ENCODE measurements at regions not wholly inside any gene's neighbourhood (a gene's known extent, or its start where the extent isn't known, plus 50 kb on each side); places are given as distances from the start of the nearest gene placed in this dataset.
A peak's percentile ranks its signal among the peaks of the same experiment; 100 is the strongest.

DNA sequence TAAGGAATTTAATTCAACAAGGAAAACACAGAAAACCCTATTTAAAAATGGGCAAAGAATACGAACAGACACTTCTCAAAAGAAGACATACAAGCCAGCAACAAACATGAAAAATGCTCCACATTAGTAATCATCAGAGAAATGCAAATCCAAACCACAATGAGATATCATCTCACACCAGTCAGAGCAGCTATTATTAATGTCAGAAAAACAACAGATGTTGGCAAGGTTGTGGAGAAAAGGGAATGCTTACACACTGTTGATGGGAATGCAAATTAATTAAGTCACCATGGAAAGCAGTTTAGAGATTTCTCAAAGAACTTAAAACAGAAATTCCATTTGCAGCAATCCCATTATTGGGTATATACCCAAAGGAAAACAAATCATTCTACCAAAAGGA is 55.2 kb downstream of the GCC1 start:
- no peak overlapping the region for H3K9ac ChIP-seq
- no peak overlapping the region for H2AFZ ChIP-seq (ENCODE audit: low read depth)
- H3K9me3 ChIP-seq, result 0 out of 2 replicates have a peak, but pooled peaks cover 4% of the 10 kb centered on the region
- CTCF ChIA-PET, result no interaction called here
- POLR2A ChIA-PET, result no interaction called here
- H3F3A ChIP-seq (replicated peaks; ENCODE audit: insufficient read depth), result no peaks in the 10 kb centered on the region
- DNase-seq, result no peak
- H3K4me2 ChIP-seq, result no peak overlapping the region
- H3K36me3 ChIP-seq (replicated peaks in 1 of 2; ENCODE audit: control insufficient read depth in 1 of 2, insufficient read depth in 2 of 2, low read length in 1 of 2), result no peaks in the 10 kb centered on the region
- H4K20me1 ChIP-seq (ENCODE audit: insufficient read depth), result no peaks in the 10 kb centered on the region
- no peak overlapping the region for H3K4me3 ChIP-seq (ENCODE audit: low read depth in 2 of 2, low read length in 1 of 2)
- WGBS (ENCODE audit: low lambda C conversion rate), result 9% methylated on average over 1 of the region's 1 CpG
- no peak overlapping the region for H3K27ac ChIP-seq (ENCODE audit: low read depth in 2 of 2, low read length in 1 of 2)
- peaks cover 6% of the 10 kb centered on the region; the same call in 1 of the 2 replicates for H3K27me3 ChIP-seq (ENCODE audit: insufficient read depth)
- H3K79me2 ChIP-seq (ENCODE audit: insufficient read depth), result no peaks in the 10 kb centered on the region
- H3K9me2 ChIP-seq, result no peaks in the 10 kb centered on the region
- H3K4me1 ChIP-seq (ENCODE audit: control insufficient read depth in 1 of 2, insufficient read depth in 2 of 2, low read depth in 1 of 2, low read length in 1 of 2), result no peaks in the 10 kb centered on the region
- TF ChIP-seq, protein P1, sequence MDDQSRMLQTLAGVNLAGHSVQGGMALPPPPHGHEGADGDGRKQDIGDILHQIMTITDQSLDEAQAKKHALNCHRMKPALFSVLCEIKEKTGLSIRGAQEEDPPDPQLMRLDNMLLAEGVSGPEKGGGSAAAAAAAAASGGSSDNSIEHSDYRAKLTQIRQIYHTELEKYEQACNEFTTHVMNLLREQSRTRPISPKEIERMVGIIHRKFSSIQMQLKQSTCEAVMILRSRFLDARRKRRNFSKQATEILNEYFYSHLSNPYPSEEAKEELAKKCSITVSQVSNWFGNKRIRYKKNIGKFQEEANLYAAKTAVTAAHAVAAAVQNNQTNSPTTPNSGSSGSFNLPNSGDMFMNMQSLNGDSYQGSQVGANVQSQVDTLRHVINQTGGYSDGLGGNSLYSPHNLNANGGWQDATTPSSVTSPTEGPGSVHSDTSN (IDR thresholded peaks at IDR 0.05), result peak; percentile 67; the same call in 1 of the 2 replicates
- TF ChIP-seq, protein P2, sequence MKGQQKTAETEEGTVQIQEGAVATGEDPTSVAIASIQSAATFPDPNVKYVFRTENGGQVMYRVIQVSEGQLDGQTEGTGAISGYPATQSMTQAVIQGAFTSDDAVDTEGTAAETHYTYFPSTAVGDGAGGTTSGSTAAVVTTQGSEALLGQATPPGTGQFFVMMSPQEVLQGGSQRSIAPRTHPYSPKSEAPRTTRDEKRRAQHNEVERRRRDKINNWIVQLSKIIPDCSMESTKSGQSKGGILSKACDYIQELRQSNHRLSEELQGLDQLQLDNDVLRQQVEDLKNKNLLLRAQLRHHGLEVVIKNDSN (IDR thresholded peaks at IDR 0.05; ENCODE audit: borderline replicate concordance, low read depth), result no peak
- TF ChIP-seq EP300 (IDR thresholded peaks at IDR 0.05; ENCODE audit: borderline replicate concordance in 1 of 2, low read depth in 1 of 2, low read length in 1 of 2), result 0 out of 4 replicates have a peak, but pooled peaks of 1 of the 2 experiments have one; percentile 28
- TF ChIP-seq TCF12 (IDR thresholded peaks at IDR 0.05), result peak; percentile 67
- peak; percentile 31; the same call in 1 of the 2 replicates for TF ChIP-seq NFIC (IDR thresholded peaks at IDR 0.05; ENCODE audit: borderline replicate concordance)

DNA sequence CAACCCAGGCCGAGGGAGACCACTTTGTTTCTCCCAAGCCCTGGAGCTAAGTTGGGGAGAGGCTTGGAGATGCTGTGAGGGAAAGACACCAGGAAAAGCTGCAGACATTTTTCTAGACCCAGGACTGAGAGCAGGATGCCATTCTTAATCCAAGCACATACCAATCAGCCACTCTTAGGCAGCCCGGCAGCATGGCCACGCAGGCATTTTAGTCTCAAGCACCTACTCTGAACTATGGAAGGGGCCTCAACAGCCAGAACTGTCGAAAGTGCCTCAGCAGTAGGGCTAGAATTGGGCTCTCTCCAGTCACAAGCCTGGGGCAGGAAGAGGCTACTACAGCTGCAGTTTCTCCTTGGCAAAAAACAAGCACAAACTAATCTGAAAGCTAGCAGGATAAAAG is 57.8 kb downstream of the GCC1 start:
- H3F3A ChIP-seq (replicated peaks; ENCODE audit: insufficient read depth), result no peaks in the 10 kb centered on the region
- H3K79me2 ChIP-seq (ENCODE audit: insufficient read depth), result no peaks in the 10 kb centered on the region
- H3K9me3 ChIP-seq, result 0 out of 2 replicates have a peak, but pooled peaks cover 4% of the 10 kb centered on the region
- no peak overlapping the region for H3K4me2 ChIP-seq
- H3K4me3 ChIP-seq (ENCODE audit: low read depth in 2 of 2, low read length in 1 of 2), result no peak overlapping the region
- H4K20me1 ChIP-seq (ENCODE audit: insufficient read depth), result no peaks in the 10 kb centered on the region
- H3K27ac ChIP-seq (ENCODE audit: low read depth in 2 of 2, low read length in 1 of 2), result no peak overlapping the region
- H3K9ac ChIP-seq, result no peak overlapping the region
- no peak for DNase-seq
- CTCF ChIA-PET, result interaction anchor here (0.7 to 2.7 kb wide), 3 partner anchors 13 to 66 kb away, joined by 3 to 18 read pairs (median 4); partner anchors contain the start of gene FSCN3
- TF ChIP-seq FOXJ3 (CRISPR knock-in tag; IDR thresholded peaks at IDR 0.05) (no peak), ELF1 (IDR thresholded peaks at IDR 0.05) (no peak), EZH2phosphoT487 (IDR thresholded peaks at IDR 0.05; ENCODE audit: borderline replicate concordance, low read depth) (no peak), POLR2AphosphoS5 (IDR thresholded peaks at IDR 0.05; ENCODE audit: low read depth, low read length) (no peak), EP300 (IDR thresholded peaks at IDR 0.05; ENCODE audit: borderline replicate concordance in 1 of 2, low read depth in 1 of 2, low read length in 1 of 2) (no peak), TEAD4 (IDR thresholded peaks at IDR 0.05; ENCODE audit: borderline replicate concordance, insufficient read depth) (no peak)
- POLR2A ChIA-PET, result no interaction called here
- H3K36me3 ChIP-seq (replicated peaks in 1 of 2; ENCODE audit: control insufficient read depth in 1 of 2, insufficient read depth in 2 of 2, low read length in 1 of 2), result no peaks in the 10 kb centered on the region
- no peaks in the 10 kb centered on the region for H3K4me1 ChIP-seq (ENCODE audit: control insufficient read depth in 1 of 2, insufficient read depth in 2 of 2, low read depth in 1 of 2, low read length in 1 of 2)
- WGBS (ENCODE audit: low lambda C conversion rate), result 40% methylated on average over 4 of the region's 4 CpGs
- H2AFZ ChIP-seq (ENCODE audit: low read depth), result no peak overlapping the region
- H3K27me3 ChIP-seq (ENCODE audit: insufficient read depth), result 0 out of 2 replicates have a peak, but pooled peaks cover 6% of the 10 kb centered on the region
- H3K9me2 ChIP-seq, result no peaks in the 10 kb centered on the region
